ENCODE measurements at regions not wholly inside any gene's neighbourhood (a gene's known extent, or its start where the extent isn't known, plus 50 kb on each side); places are given as distances from the start of the nearest gene placed in this dataset.
"Not testable (repeated sequence)": the region's sequence is repeated elsewhere in the genome, so short reads cannot be mapped to it uniquely, and the experiment has no call there.

DNA sequence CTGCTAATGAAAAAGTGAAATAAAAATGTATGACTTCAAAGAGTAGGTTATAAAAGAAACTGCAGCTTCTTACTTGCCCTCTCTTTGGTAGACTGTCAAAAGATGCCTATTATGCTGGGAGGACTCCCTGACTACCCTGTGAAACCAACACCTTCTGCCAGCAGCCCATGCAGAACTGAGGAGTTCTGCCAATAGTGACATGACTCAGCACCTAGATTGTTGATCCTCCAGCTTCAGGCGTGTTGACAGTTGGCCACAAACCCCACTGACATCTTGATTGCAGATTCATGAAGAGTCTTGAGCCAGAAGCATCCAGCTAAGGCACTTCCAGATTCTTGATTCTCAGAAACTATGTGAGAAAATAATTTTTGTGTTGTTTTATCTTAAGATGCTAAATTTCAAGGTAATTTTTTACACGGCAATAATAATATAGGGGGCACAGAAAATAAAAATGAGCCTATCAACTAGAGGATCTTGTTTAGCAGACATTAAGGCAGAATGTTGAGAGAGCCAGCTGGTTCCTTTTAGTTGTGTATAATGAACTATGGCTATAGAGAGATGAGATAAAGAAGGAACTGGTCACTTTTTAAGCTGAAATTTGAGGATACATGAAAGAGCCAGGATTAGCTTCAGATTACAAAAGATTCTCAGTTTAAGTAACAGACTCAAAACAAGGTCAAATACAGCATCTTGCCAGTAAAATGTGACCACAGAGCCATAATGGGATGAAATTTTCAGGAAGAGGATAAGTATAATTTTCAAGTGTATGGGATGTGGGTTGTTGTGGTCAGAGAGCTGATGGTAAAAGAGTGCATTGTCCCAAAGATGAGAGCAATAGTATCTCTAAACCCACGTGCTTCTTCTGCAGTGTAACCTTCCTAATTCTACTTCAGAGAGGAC, 588.7 kb upstream of the CBLB start:
- Histone ChIP-seq H4K20me1 (no peaks in the 10 kb centered on the region), H3K9me3 (no peaks in the 10 kb centered on the region), H3K4me1 (no peaks in the 10 kb centered on the region), H3K36me3 (no peaks in the 10 kb centered on the region), H3K27ac (no peak overlapping the region), H3K4me3 (no peak overlapping the region), H3K4me2 (no peak overlapping the region), H3K9ac (no peak overlapping the region), H3K27me3 (no peaks in the 10 kb centered on the region)
- no peak for TF ChIP-seq Cebpa-rat (IDR thresholded peaks at IDR 0.05)

DNA sequence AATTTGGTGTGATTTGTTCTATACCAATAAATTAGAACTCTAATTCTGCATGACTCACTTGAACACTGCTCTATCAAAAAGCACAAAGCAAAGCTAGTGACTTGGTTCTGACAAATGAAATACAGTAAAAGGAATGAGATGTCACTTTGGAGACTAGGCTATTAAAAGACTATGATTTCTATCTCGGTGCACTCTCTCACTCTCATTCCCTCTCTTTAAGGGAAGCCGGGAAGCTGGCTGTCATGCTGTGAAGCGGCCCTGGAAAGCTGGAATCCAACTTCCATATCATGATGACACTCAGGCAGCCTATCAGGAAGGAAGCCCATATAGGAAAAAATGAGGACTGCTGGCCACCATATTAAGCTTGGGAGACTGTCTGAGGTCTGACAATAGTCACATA, 590.1 kb upstream of the CBLB start:
- H3K4me2 ChIP-seq: no peak overlapping the region

DNA sequence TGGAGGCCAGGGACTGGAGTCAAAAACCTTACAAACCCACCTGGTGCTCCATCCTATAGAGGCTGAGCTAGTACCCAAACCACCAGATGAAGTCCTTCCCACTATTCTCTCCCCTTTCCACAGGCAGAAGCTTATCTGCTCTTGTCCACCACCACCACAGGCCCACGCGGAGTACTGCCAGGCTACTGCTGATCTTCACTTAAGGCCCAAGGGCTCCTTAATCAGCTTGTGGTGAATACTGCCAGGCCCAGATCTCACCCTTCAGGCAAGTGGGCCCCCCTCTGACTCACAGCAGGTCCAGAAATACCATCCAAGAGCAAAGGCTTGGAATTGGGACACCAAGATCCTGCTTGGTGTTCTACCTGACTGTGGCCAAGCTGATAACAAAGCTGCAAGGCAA, 598.1 kb upstream of the CBLB start:
- H3K4me3 ChIP-seq: no peak overlapping the region
- H3K27ac ChIP-seq: no peak overlapping the region
- no peaks in the 10 kb centered on the region for H4K20me1 ChIP-seq
- H3K9ac ChIP-seq: no peak overlapping the region
- no peaks in the 10 kb centered on the region for H3K27me3 ChIP-seq
- TF ChIP-seq Cebpa-rat (IDR thresholded peaks at IDR 0.05): no peak
- no peak overlapping the region for H3K4me2 ChIP-seq
- no peaks in the 10 kb centered on the region for H3K36me3 ChIP-seq
- H3K4me1 ChIP-seq: no peaks in the 10 kb centered on the region
- no peaks in the 10 kb centered on the region for H3K9me3 ChIP-seq

More for the DNA sequence above, 590.1 kb upstream of the CBLB start:
- Histone ChIP-seq H3K9me3 (no peaks in the 10 kb centered on the region), H3K4me3 (no peak overlapping the region), H3K36me3 (no peaks in the 10 kb centered on the region), H3K4me1 (no peaks in the 10 kb centered on the region), H4K20me1 (no peaks in the 10 kb centered on the region), H3K9ac (no peak overlapping the region), H3K27ac (no peak overlapping the region), H3K27me3 (no peaks in the 10 kb centered on the region)
- no peak for TF ChIP-seq Cebpa-rat (IDR thresholded peaks at IDR 0.05)

DNA sequence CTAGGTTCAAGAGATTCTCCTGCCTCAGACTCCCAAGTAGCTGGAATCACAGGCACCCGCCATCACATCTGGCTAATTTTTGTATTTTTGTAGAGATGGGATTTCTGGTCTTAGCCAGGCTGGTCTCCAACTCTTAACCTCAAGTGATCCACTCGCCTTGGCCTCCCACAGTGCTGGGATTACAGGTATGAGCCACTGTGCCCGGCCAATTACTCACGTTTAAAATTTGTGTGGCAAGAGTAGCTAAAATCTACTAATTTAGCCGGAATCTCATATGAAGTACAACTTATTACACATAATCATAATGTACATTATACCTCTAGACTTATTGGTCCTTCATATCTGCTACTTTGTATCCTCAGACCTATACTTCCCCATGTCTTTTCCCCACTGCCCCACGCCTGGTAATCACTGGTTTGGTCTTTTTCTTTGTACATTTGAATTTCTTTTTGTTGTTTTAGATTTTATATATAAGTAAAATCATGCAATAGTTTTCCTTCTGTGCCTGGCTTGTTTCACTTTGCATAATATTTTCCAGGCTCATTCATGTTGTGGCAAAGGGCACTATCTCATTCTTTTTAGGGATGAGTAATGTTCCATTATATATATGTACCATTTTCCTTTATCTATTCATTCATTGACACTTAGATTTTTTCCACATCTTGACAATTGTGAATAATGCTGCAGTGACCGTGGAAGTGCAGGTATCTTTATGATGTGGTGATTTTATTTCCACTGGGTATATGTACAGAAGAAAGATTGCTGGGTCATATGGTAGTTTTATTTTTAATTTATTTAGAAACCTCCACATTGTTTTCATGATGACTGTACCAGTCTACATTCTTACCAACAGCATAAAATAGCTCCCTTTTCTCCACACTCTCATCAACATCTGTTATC, 605.0 kb upstream of the CBLB start:
- Histone ChIP-seq H3K4me2 (no peak overlapping the region), H3K27ac (no peak overlapping the region), H3K9me3 (peaks cover 5% of the 10 kb centered on the region; the same call in 1 of the 2 replicates), H3K27me3 (no peaks in the 10 kb centered on the region), H3K36me3 (no peaks in the 10 kb centered on the region), H3K4me1 (no peaks in the 10 kb centered on the region), H3K4me3 (no peak overlapping the region), H3K9ac (no peak overlapping the region), H4K20me1 (no peaks in the 10 kb centered on the region)
- TF ChIP-seq Cebpa-rat (IDR thresholded peaks at IDR 0.05): no peak

DNA sequence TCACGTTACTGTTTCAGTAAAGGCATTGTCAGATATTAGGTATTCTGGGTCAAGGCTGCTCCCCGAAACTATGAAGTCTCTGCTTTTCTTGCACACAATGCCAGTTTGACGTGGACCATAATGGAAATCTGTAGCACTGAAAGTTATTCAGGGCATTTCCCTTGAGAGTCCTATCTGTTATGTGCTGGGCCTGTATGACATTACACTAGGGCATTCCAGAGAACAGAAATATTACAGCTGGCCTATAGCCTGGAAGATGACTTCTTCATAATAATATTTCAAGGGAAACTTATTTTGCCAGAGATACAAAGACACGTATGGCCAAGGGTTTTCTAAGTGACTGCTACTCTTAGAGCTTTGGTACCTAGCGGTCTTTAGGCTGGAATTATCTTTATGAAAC, 613.6 kb upstream of the CBLB start:
- Histone ChIP-seq H3K9me3 (peaks cover 5% of the 10 kb centered on the region), H3K4me1 (peaks cover 6% of the 10 kb centered on the region; the same call in 1 of the 2 replicates), H3K4me3 (no peak overlapping the region), H3K36me3 (no peaks in the 10 kb centered on the region), H3K9ac (no peak overlapping the region), H3K27me3 (no peaks in the 10 kb centered on the region), H4K20me1 (no peaks in the 10 kb centered on the region), H3K27ac (no peak overlapping the region), H3K4me2 (no peak overlapping the region)
- no peak for TF ChIP-seq Cebpa-rat (IDR thresholded peaks at IDR 0.05)

DNA sequence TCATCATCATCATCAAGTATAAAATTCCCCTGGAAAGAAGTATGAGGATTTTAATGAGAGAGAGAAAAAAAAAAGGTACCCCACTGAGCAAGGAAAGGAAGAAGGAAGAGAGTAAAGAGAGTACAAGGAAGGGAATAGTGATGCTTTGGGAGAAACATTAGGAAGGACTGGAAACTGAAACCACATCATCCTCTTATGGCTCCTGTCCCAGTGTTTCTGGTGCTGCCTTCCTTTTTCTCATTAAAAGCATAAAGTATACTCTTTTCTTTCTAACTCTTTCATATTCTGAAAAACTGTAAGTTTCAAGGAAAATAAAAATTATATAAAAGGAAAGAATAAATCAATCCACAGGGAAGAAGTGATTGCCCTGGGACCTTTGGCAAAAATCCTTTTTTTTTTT, 616.4 kb upstream of the CBLB start:
- no peaks in the 10 kb centered on the region for H3K9me3 ChIP-seq
- H4K20me1 ChIP-seq: no peaks in the 10 kb centered on the region
- no peak for TF ChIP-seq Cebpa-rat (IDR thresholded peaks at IDR 0.05)
- H3K27ac ChIP-seq: no peak overlapping the region
- no peaks in the 10 kb centered on the region for H3K27me3 ChIP-seq
- H3K4me2 ChIP-seq: no peak overlapping the region
- peaks cover 3% of the 10 kb centered on the region; the same call in 1 of the 2 replicates for H3K4me1 ChIP-seq
- no peak overlapping the region for H3K9ac ChIP-seq
- no peaks in the 10 kb centered on the region for H3K36me3 ChIP-seq
- H3K4me3 ChIP-seq: no peak overlapping the region

DNA sequence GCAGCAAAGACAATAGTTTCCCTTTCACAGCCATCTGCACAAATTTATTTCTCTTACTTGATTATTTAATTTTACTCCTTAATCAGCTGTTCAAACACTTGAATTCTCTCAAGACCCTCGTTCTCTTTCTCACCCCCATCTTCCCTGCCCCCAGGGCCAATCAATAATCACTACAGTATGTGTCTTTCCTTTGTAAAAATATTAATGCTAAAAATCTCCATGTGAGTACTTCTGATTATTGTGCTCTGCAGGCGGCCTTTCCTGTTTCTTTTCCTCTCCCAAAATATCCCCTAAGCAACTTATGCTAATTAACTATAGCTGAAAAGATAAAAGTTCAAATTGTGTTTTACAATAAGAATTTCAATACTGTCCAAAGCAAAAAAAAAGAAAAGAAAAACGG, 617.0 kb upstream of the CBLB start:
- no peak for TF ChIP-seq Cebpa-rat (IDR thresholded peaks at IDR 0.05)
- Histone ChIP-seq H3K9me3 (no peaks in the 10 kb centered on the region), H3K9ac (no peak overlapping the region), H3K4me1 (no peaks in the 10 kb centered on the region), H3K27me3 (no peaks in the 10 kb centered on the region), H3K27ac (no peak overlapping the region), H3K36me3 (no peaks in the 10 kb centered on the region), H3K4me2 (no peak overlapping the region), H4K20me1 (no peaks in the 10 kb centered on the region), H3K4me3 (no peak overlapping the region)

DNA sequence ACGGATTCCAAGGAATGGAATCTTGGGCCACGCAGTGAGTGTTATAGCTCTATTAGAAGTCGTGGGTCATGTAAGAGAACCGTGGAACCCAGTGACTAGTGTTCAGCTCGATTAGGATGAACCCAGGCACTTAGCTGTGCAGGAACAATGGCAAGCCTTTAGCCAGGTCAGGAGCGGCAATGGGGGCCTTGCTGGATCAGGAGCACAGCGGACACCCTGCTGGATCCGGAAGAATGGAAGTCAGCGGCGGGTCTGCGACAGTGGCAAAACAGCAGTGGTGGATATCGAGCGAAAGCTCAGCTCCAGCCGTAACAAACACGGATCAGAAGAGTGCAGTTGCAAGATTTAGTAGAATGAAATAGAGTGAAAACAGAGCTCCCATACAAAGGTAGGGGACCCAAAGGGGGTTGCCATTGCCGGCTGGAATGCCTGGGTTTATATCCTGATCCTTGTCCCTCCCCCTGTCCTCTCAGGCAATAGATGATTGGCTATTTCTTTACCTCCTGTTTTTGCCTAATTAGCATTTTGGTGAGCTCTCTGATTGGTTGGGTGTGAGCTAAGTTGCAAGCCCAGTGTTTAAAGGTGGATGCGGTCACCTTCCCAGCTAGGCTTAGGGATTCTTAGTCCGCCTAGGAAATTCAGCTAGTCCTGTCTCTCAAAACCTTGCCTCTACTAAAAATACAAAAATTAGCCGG, 618.3 kb upstream of the CBLB start:
- not testable (repeated sequence) for H3K4me1 ChIP-seq, H3K27ac ChIP-seq, H3K36me3 ChIP-seq, H3K4me3 ChIP-seq, H3K9ac ChIP-seq, H3K9me3 ChIP-seq, H3K4me2 ChIP-seq, H4K20me1 ChIP-seq, H3K27me3 ChIP-seq

DNA sequence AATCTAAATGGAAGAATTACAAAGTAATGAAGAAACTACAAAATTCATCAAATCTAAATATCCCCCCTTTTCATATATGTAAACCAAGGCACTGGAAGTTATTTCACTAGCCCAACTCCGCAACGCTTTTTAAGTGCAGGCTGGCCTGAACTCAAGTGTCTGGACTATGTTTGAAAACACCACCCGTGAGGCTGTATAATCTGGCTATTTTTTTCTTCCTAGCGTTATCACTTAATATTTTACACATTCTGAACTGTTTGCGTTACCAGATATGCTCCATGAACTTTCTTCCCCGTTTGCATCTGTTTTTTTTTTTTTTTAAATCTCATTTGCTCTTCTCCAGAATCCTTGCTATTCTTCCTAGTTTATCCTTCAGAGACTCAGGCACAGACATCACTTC, 619.5 kb upstream of the CBLB start:
- no peaks in the 10 kb centered on the region for H4K20me1 ChIP-seq
- no peak overlapping the region for H3K9ac ChIP-seq
- no peak overlapping the region for H3K4me2 ChIP-seq
- no peaks in the 10 kb centered on the region for H3K4me1 ChIP-seq
- H3K27ac ChIP-seq: no peak overlapping the region
- H3K9me3 ChIP-seq: no peaks in the 10 kb centered on the region
- no peak for TF ChIP-seq Cebpa-rat (IDR thresholded peaks at IDR 0.05)
- H3K27me3 ChIP-seq: no peaks in the 10 kb centered on the region
- H3K36me3 ChIP-seq: no peaks in the 10 kb centered on the region
- no peak overlapping the region for H3K4me3 ChIP-seq

All from BLaER1 (cell line).